ENCODE measurements at regions not wholly inside any gene's neighbourhood (a gene's known extent, or its start where the extent isn't known, plus 50 kb on each side); places are given as distances from the start of the nearest gene placed in this dataset.

DNA sequence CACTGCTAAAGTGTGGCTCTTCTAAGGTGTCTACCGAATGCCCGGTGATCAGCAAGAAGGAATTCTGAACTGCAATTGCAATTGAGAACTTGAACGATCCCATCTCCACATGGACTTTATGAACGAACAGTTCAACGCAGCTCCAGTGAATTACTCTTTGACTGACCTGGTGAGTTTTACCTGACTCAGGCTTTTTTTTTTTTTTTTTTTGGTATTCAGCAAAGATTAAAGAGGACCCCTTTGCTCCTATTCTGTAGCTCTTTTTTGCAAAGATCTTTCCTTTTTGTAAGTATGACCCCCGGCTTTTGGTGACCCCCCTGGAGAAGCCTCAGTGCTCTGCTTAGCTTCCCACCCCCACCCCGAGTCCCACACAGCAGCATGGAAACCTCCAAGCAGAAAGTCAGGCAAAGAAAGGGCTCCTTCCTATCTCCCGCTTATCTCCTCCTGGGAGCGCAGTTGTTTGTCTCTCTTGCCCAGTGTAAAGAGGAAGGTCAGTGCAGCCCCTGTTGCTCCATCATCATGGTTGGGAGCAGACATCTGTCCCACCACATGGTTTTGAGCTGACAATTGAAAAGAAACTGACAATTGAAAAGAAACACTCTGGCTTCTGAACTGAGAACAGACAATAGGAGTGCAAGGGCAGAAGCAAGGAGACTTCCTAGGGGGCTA, 72.1 kb upstream of the DIO3 start:
- no peaks in the 10 kb centered on the region for H3K36me3 ChIP-seq
- peaks cover 5% of the 10 kb centered on the region for H3K9me3 ChIP-seq
- H3K4me1 ChIP-seq: no peaks in the 10 kb centered on the region
- H3K27ac ChIP-seq: no peak overlapping the region
- TF ChIP-seq POLR2A (IDR thresholded peaks at IDR 0.05) (no peak), EP300 (IDR thresholded peaks at IDR 0.05) (no peak), POLR2AphosphoS5 (IDR thresholded peaks at IDR 0.05) (no peak)
- TF ChIP-seq, protein P1, sequence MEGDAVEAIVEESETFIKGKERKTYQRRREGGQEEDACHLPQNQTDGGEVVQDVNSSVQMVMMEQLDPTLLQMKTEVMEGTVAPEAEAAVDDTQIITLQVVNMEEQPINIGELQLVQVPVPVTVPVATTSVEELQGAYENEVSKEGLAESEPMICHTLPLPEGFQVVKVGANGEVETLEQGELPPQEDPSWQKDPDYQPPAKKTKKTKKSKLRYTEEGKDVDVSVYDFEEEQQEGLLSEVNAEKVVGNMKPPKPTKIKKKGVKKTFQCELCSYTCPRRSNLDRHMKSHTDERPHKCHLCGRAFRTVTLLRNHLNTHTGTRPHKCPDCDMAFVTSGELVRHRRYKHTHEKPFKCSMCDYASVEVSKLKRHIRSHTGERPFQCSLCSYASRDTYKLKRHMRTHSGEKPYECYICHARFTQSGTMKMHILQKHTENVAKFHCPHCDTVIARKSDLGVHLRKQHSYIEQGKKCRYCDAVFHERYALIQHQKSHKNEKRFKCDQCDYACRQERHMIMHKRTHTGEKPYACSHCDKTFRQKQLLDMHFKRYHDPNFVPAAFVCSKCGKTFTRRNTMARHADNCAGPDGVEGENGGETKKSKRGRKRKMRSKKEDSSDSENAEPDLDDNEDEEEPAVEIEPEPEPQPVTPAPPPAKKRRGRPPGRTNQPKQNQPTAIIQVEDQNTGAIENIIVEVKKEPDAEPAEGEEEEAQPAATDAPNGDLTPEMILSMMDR (IDR thresholded peaks at IDR 0.05): no peak
- peaks cover 16% of the 10 kb centered on the region for H3K27me3 ChIP-seq
- H3K4me3 ChIP-seq: no peak overlapping the region
- WGBS: 90% methylated on average over 9 of the region's 9 CpGs
- DNase-seq (ENCODE audit: low spot score in 2 of 2): peak in 1 of 2 donors; percentile 6

DNA sequence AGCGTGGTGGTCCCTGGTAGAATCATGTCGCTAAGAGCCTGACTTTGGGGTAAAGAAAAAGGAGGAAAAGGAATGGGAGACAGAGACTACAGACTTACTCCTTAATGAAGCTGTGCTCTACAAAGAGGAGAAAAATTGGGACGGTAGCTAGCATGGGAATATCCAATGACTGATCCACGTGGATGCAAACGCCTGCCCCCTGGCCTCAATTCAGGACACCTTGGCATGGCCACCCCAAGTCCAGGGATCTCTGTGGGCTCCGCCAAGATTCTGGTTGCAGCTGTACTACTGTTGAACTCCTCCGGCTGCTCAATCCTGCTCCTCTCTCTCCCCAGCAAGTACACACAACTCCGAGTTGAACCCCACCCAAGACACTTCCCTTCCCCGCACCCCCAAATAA, 70.5 kb upstream of the DIO3 start:
- H3K4me1 ChIP-seq: no peaks in the 10 kb centered on the region
- no peaks in the 10 kb centered on the region for H3K36me3 ChIP-seq
- TF ChIP-seq POLR2AphosphoS5 (IDR thresholded peaks at IDR 0.05): no peak
- TF ChIP-seq POLR2A (IDR thresholded peaks at IDR 0.05): no peak
- no peak for TF ChIP-seq EP300 (IDR thresholded peaks at IDR 0.05)
- TF ChIP-seq, protein P1 (IDR thresholded peaks at IDR 0.05): no peak
- peaks cover 16% of the 10 kb centered on the region for H3K27me3 ChIP-seq
- H3K27ac ChIP-seq: no peak overlapping the region
- peaks cover 5% of the 10 kb centered on the region for H3K9me3 ChIP-seq
- DNase-seq (ENCODE audit: low spot score in 2 of 2): peak; percentile 26 to 69
- H3K4me3 ChIP-seq: no peak overlapping the region
- 75% methylated on average over 9 of the region's 9 CpGs for whole genome bisulfite sequencing

DNA sequence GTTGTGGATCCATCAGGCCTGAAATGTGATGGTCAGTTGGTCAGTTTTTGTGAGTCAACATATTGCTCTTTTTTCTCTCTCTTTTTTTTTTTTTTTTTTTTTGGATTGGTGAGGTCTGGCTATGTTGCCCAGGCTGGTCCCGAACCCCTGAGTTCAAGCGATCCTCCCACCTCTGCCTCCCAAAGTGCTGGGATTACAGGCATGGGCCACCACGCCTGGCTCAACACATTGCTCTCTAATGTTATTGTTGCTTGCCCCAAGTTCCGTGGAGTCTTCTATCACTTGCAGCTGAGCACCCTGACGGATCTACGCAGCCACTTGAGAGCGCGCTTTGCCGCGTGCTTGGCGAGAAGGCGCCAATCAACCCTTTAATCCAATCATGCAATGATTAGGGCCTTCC, 69.5 kb upstream of the DIO3 start:
- WGBS: 91% methylated on average over 12 of the region's 12 CpGs
- H3K9me3 ChIP-seq: no peaks in the 10 kb centered on the region
- H3K27ac ChIP-seq: no peak overlapping the region
- H3K4me3 ChIP-seq: no peak overlapping the region
- H3K4me1 ChIP-seq: peaks cover 3% of the 10 kb centered on the region
- no peaks in the 10 kb centered on the region for H3K36me3 ChIP-seq
- TF ChIP-seq, protein P1 (IDR thresholded peaks at IDR 0.05): no peak
- TF ChIP-seq EP300 (IDR thresholded peaks at IDR 0.05) (no peak), POLR2A (IDR thresholded peaks at IDR 0.05) (no peak), POLR2AphosphoS5 (IDR thresholded peaks at IDR 0.05) (no peak)
- peak in 1 of 2 donors; percentile 23 for DNase-seq (ENCODE audit: low spot score in 2 of 2)
- peaks cover 26% of the 10 kb centered on the region for H3K27me3 ChIP-seq

DNA sequence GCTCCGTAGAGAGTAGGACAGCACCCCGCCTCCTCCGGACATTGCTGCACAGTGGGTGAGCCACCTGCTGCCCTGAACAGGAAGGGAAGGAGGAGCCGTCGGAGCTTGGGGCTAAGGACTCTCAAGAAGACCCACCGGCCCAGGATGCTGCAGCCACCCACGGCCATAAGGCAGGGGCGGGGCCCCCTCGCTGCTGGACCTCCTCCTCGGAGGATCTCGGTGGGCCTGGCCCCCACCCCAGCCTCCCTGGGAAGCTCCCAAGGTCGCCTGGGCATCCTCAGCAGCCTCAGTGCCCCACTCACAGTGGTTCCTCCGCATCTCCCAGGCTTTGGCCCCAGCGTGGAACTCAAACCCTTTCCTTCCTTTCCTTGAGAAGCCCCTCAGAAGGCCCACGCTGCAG, 68.6 kb upstream of the DIO3 start:
- no peak for TF ChIP-seq EP300 (IDR thresholded peaks at IDR 0.05)
- TF ChIP-seq, protein P1 (IDR thresholded peaks at IDR 0.05): no peak
- TF ChIP-seq POLR2AphosphoS5 (IDR thresholded peaks at IDR 0.05): no peak
- no peak for TF ChIP-seq POLR2A (IDR thresholded peaks at IDR 0.05)
- Histone ChIP-seq H3K36me3 (no peaks in the 10 kb centered on the region), H3K27me3 (peaks cover 33% of the 10 kb centered on the region), H3K4me3 (no peak overlapping the region), H3K27ac (no peak overlapping the region), H3K4me1 (peaks cover 3% of the 10 kb centered on the region), H3K9me3 (no peaks in the 10 kb centered on the region)
- 78% methylated on average over 8 of the region's 15 CpGs for WGBS
- peak; percentile 53 to 74 for DNase-seq (ENCODE audit: low spot score in 2 of 2)

DNA sequence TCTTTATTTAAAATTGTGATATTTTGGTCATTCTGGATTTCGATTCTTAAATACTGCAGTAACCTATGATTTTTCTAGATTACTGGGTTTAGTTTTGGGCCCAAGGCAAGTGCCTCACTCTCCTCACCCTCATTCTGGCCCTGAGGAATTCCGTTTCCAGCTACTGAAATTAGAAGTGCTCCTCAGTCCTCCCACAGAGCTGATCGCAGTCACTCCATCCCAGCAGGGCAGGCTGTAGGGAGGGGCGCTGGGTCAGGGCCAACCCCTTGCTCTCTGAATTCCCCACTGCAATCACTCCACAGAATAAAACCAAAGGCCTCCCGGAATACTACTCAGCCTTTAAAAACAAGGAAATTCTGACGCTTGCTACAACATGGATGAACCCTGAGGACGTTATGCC, 66.5 kb upstream of the DIO3 start:
- no peak overlapping the region for H3K27ac ChIP-seq
- no peaks in the 10 kb centered on the region for H3K36me3 ChIP-seq
- DNase-seq (ENCODE audit: low spot score in 2 of 2): peak; percentile 43 to 44
- no peaks in the 10 kb centered on the region for H3K9me3 ChIP-seq
- no peak overlapping the region for H3K4me3 ChIP-seq
- TF ChIP-seq, protein P1 (IDR thresholded peaks at IDR 0.05): no peak
- TF ChIP-seq POLR2A (IDR thresholded peaks at IDR 0.05): no peak
- TF ChIP-seq EP300 (IDR thresholded peaks at IDR 0.05): no peak
- no peak for TF ChIP-seq POLR2AphosphoS5 (IDR thresholded peaks at IDR 0.05)
- peaks cover 38% of the 10 kb centered on the region for H3K27me3 ChIP-seq
- 56% methylated on average over 7 of the region's 7 CpGs for WGBS
- H3K4me1 ChIP-seq: peaks cover 3% of the 10 kb centered on the region

Data from suprapubic skin (tissue), 4 donors.